Erythroblast (primary cell): ENCODE measurements at regions not wholly inside any gene's neighbourhood (a gene's known extent, or its start where the extent isn't known, plus 50 kb on each side); places are given as distances from the start of the nearest gene placed in this dataset.

Experiments
- GATA1 ChIP-seq: IDR thresholded peaks from 2 replicates; pipeline ENCODE4 v1.6.1; 2011; ENCODE audit warnings: low read depth, mild to moderate bottlenecking, control low read depth, low read length, moderate library complexity
- POLR2A ChIP-seq: IDR thresholded peaks from 2 replicates; pipeline ENCODE4 v1.6.1; 2011; ENCODE audit warnings: mild to moderate bottlenecking, low read length

GRCh38 chr3:177889652-177890358 lies 646.4 kb upstream of the KCNMB2 start:
- no peak for TF ChIP-seq POLR2A
- no peak for TF ChIP-seq GATA1
